Fibroblast of villous mesenchyme (primary cell): ENCODE measurements at regions not wholly inside any gene's neighbourhood (a gene's known extent, or its start where the extent isn't known, plus 50 kb on each side); places are given as distances from the start of the nearest gene placed in this dataset.

ENCODE experiments used
- DNase-seq: peaks from one replicate; pipeline ENCODE4 v3.0.0-alpha.2; 2010; ENCODE audit warnings: low read depth
- H3K4me3 ChIP-seq: 2 replicates; pipeline ENCODE4 v1.5.1; 2011; ENCODE audit warnings: low read depth, mild to moderate bottlenecking, low read length
- TF ChIP-seq, protein P1 (sequence below): IDR thresholded peaks from 2 replicates; pipeline ENCODE4 v1.5.1; 2012; ENCODE audit warnings: low read depth, mild to moderate bottlenecking, low read length; ENCODE audit not compliant: insufficient read depth

DNA sequence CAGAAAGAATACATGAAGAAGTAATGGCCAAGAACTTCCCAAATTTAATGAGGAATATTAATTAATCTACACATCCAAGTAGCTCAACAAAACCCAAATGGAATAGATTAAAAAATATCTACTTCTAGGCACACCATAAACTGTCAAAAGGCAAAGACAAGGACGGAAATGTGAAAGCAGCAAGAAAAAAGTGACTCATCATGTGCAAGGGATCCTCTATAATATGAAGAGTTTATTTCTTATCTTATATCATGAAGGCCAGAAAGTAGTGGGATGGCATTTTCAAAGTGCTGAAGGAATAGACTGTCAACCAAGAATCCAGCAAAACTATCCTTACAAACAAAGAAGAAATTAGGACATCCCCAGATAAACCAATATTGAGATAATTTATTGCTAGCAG is 73.9 kb upstream of the PRICKLE2 start:
- no peak for DNase-seq
- TF ChIP-seq, protein P1, sequence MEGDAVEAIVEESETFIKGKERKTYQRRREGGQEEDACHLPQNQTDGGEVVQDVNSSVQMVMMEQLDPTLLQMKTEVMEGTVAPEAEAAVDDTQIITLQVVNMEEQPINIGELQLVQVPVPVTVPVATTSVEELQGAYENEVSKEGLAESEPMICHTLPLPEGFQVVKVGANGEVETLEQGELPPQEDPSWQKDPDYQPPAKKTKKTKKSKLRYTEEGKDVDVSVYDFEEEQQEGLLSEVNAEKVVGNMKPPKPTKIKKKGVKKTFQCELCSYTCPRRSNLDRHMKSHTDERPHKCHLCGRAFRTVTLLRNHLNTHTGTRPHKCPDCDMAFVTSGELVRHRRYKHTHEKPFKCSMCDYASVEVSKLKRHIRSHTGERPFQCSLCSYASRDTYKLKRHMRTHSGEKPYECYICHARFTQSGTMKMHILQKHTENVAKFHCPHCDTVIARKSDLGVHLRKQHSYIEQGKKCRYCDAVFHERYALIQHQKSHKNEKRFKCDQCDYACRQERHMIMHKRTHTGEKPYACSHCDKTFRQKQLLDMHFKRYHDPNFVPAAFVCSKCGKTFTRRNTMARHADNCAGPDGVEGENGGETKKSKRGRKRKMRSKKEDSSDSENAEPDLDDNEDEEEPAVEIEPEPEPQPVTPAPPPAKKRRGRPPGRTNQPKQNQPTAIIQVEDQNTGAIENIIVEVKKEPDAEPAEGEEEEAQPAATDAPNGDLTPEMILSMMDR = no peak
- H3K4me3 ChIP-seq = no peak overlapping the region

DNA sequence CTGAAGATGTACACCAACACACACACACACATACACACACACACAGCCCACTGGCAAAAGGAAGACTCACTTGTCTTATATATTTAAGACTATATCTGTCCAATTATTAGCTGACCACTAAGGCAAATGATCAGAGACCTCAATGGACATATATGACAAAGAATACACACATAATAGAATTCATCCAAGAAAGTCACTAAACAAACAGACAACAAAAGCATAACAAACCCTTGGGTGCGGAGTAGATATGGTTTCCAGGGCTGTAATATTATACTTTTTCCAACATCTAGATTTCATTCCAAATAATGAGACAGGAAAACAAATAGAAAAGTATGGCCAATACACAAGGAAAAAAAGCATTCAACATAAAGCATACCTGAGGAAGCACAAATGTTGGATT is 72.3 kb upstream of the PRICKLE2 start:
- no peak for DNase-seq
- TF ChIP-seq, protein P1 = no peak

GRCh38 chr3:64295594-64295993 is 70.3 kb upstream of the PRICKLE2 start:
- DNase-seq = peak; percentile 76
- no peak overlapping the region for H3K4me3 ChIP-seq
- TF ChIP-seq, protein P1 = no peak

More for the DNA sequence above, 72.3 kb upstream of the PRICKLE2 start:
- H3K4me3 ChIP-seq = no peak overlapping the region

DNA sequence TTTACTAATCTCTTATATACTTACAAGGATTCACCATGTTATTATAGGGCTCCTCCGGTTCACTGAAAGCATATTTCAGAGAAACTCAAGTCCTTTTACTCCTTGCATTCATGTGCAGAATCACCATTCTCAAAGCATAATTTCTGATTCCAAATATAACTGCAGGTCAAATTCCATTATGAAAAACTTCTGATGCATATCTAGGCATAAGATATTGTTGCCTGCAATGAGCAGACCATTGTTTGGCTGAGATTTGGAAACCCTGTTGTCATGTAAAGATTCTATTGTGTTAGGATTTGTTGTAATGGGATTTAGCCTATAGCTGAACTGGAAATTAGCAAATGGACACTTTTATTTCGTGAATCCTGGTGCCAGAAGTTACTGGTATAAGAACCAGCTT is 69.5 kb upstream of the PRICKLE2 start:
- TF ChIP-seq, protein P1 = no peak
- no peak for DNase-seq

DNA sequence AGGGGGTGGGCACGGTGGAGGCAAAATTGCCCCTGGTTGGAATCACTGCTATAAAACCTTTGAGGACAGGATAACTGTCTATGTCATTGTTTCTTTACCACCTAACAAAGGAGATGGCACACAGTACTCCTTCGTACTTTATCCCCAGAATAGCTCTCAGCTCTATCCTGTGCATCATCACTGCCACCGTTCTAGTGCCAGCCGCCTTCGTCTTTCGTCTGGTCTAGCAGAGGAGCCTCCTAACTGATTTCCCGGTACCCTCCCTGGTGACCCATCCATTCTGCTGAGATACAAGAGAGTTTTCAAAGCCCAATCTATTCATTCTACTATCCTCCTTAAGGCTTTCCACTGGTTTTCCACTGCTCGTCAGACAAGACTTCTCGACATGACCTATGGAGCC is 67.9 kb upstream of the PRICKLE2 start:
- TF ChIP-seq, protein P1 = no peak
- no peak overlapping the region for H3K4me3 ChIP-seq
- no peak for DNase-seq

More for the DNA sequence above, 69.5 kb upstream of the PRICKLE2 start:
- H3K4me3 ChIP-seq = no peak overlapping the region

GRCh38 chr3:64291956-64292355 is 66.7 kb upstream of the PRICKLE2 start:
- DNase-seq = peak; percentile 95
- no peak overlapping the region for H3K4me3 ChIP-seq
- TF ChIP-seq, protein P1 = no peak

- TF ChIP-seq, protein P1 = no peak
- H3K4me3 ChIP-seq = no peak overlapping the region
- DNase-seq = peak; percentile 95
These were observed 66.1 kb upstream of the PRICKLE2 start for GRCh38 chr3:64291345-64291744.
